HEK293 (cell line): ENCODE measurements at regions not wholly inside any gene's neighbourhood (a gene's known extent, or its start where the extent isn't known, plus 50 kb on each side); places are given as distances from the start of the nearest gene placed in this dataset.

Experiments used
- CTCF ChIA-PET: fragments of 350-600 bp; formaldehyde crosslinking; extraction: SDS; loops from one replicate; lab custom pipeline; 2021; ENCODE audit warnings: antibody characterized with exemption; lab: Yijun Ruan, JAX
- POLR2A ChIA-PET: fragments of 300-600 bp; formaldehyde crosslinking; extraction: SDS; loops from one replicate; lab custom pipeline; 2020; ENCODE audit warnings: antibody characterized with exemption, inconsistent platforms; lab: Yijun Ruan, JAX
- H3K27ac ChIP-seq: fragments of 200-500 bp; sonication (Bioruptor generic); 2 replicates; pipeline ENCODE4 v1.5.1; 2014; ENCODE audit warnings: low read depth, low read length, control low read depth, inconsistent platforms; ENCODE audit errors: extremely low read depth
- H3K36me3 ChIP-seq, 2 experiments: fragments of 200-500 bp in 1 of 2; sonication (Bioruptor generic) in 1 of 2; 1 replicate in 1 of 2; 2 replicates in 1 of 2; pipeline ENCODE4 v1.5.1; 2014 to 2017; ENCODE audit warnings: inconsistent platforms in 2 of 2, low read length in 2 of 2; ENCODE audit not compliant: control insufficient read depth in 2 of 2, insufficient read depth in 1 of 2
- H3K4me1 ChIP-seq: fragments of 200-500 bp; sonication (Bioruptor generic); 2 replicates; pipeline ENCODE4 v1.5.1; 2014; ENCODE audit warnings: mild to moderate bottlenecking, low read length, inconsistent platforms; ENCODE audit not compliant: control insufficient read depth, insufficient read depth
- H3K4me3 ChIP-seq: 2 replicates; pipeline ENCODE4 v1.5.1; 2011; ENCODE audit warnings: low read depth, mild to moderate bottlenecking, control low read depth, low read length, moderate library complexity
- H3K9me3 ChIP-seq: fragments of 200-500 bp; sonication (Bioruptor generic); 2 replicates; pipeline ENCODE4 v1.5.1; 2014; ENCODE audit warnings: low read depth, low read length, inconsistent platforms; ENCODE audit not compliant: control insufficient read depth, insufficient read depth
- GLIS2 ChIP-seq: fragments of 450-650 bp; formaldehyde crosslinking; IDR thresholded peaks from 2 replicates; pipeline ENCODE4 v1.5.1; 2016; ENCODE audit warnings: missing biosample characterization, missing genetic modification characterization
- HOXA7 ChIP-seq: sonication (generic); formaldehyde crosslinking; IDR thresholded peaks from 2 replicates; pipeline ENCODE4 v1.8.1; 2022; ENCODE audit warnings: missing genetic modification reagents, borderline replicate concordance
- PRDM10 ChIP-seq: fragments of 450-650 bp; formaldehyde crosslinking; IDR thresholded peaks from 2 replicates; pipeline ENCODE4 v1.5.1; 2016; ENCODE audit warnings: missing biosample characterization, missing genetic modification characterization
- SCRT2 ChIP-seq: fragments of 450-650 bp; formaldehyde crosslinking; IDR thresholded peaks from 2 replicates; pipeline ENCODE4 v1.5.1; 2016; ENCODE audit warnings: missing biosample characterization, missing genetic modification characterization
- ZBTB1 ChIP-seq: fragments of 450-650 bp; formaldehyde crosslinking; IDR thresholded peaks from 2 replicates; pipeline ENCODE4 v1.5.1; 2016; ENCODE audit warnings: missing biosample characterization, missing genetic modification characterization
- ZBTB17 ChIP-seq: fragments of 450-650 bp; formaldehyde crosslinking; IDR thresholded peaks from 2 replicates; pipeline ENCODE4 v1.5.1; 2016; ENCODE audit warnings: missing biosample characterization, missing genetic modification characterization
- ZNF133 ChIP-seq: fragments of 450-650 bp; formaldehyde crosslinking; IDR thresholded peaks from 2 replicates; pipeline ENCODE4 v1.5.1; 2016; ENCODE audit warnings: missing biosample characterization, missing genetic modification characterization
- ZNF146 ChIP-seq: fragments of 450-650 bp; formaldehyde crosslinking; IDR thresholded peaks from 2 replicates; pipeline ENCODE4 v1.5.1; 2016; ENCODE audit warnings: missing biosample characterization, missing genetic modification characterization
- ZNF16 ChIP-seq: fragments of 450-650 bp; formaldehyde crosslinking; IDR thresholded peaks from 2 replicates; pipeline ENCODE4 v1.5.1; 2016; ENCODE audit warnings: low read depth, missing biosample characterization, missing genetic modification characterization
- ZNF211 ChIP-seq: fragments of 450-650 bp; formaldehyde crosslinking; IDR thresholded peaks from 2 replicates; pipeline ENCODE4 v1.5.1; 2016; ENCODE audit warnings: low read depth, missing biosample characterization, missing genetic modification characterization
- ZNF248 ChIP-seq: fragments of 450-650 bp; formaldehyde crosslinking; IDR thresholded peaks from 2 replicates; pipeline ENCODE4 v1.5.1; 2017; ENCODE audit warnings: missing biosample characterization, missing genetic modification characterization
- ZNF274 ChIP-seq, 2 experiments: fragments of 200-500 bp in 1 of 2; fragments of 450-650 bp in 1 of 2; sonication (Bioruptor generic) in 1 of 2; formaldehyde crosslinking in 1 of 2; IDR thresholded peaks; 2 replicates each; pipeline versions ENCODE4 v1.5.1 to v1.6.1; 2014 to 2016; ENCODE audit warnings: borderline replicate concordance in 1 of 2, inconsistent platforms in 1 of 2, low read length in 1 of 2, missing biosample characterization in 1 of 2, missing genetic modification characterization in 1 of 2
- ZNF324 ChIP-seq: fragments of 450-650 bp; formaldehyde crosslinking; IDR thresholded peaks from 2 replicates; pipeline ENCODE4 v1.5.1; 2016; ENCODE audit warnings: missing biosample characterization, missing genetic modification characterization
- ZNF335 ChIP-seq: fragments of 450-650 bp; formaldehyde crosslinking; conservative IDR thresholded peaks from 2 replicates; pipeline ENCODE4 v1.5.1; 2016; ENCODE audit warnings: missing biosample characterization, missing genetic modification characterization
- ZNF473 ChIP-seq: fragments of 450-650 bp; formaldehyde crosslinking; IDR thresholded peaks from 2 replicates; pipeline ENCODE4 v1.5.1; 2017; ENCODE audit warnings: missing biosample characterization, missing genetic modification characterization
- ZNF501 ChIP-seq: fragments of 450-650 bp; formaldehyde crosslinking; IDR thresholded peaks from 2 replicates; pipeline ENCODE4 v1.5.1; 2016; ENCODE audit warnings: missing biosample characterization, missing genetic modification characterization
- ZNF514 ChIP-seq: fragments of 450-650 bp; formaldehyde crosslinking; IDR thresholded peaks from 2 replicates; pipeline ENCODE4 v1.5.1; 2016; ENCODE audit warnings: missing biosample characterization, missing genetic modification characterization
- ZNF544 ChIP-seq: fragments of 450-650 bp; formaldehyde crosslinking; IDR thresholded peaks from 2 replicates; pipeline ENCODE4 v1.5.0; 2017; ENCODE audit warnings: missing biosample characterization, missing genetic modification characterization
- ZNF548 ChIP-seq: fragments of 450-650 bp; formaldehyde crosslinking; IDR thresholded peaks from 2 replicates; pipeline ENCODE4 v1.5.1; 2016; ENCODE audit warnings: missing biosample characterization, missing genetic modification characterization
- ZNF621 ChIP-seq: fragments of 450-650 bp; formaldehyde crosslinking; IDR thresholded peaks from 2 replicates; pipeline ENCODE4 v1.5.1; 2017; ENCODE audit warnings: missing biosample characterization, missing genetic modification characterization
- ZNF639 ChIP-seq: fragments of 450-650 bp; formaldehyde crosslinking; IDR thresholded peaks from 2 replicates; pipeline ENCODE4 v1.5.1; 2016; ENCODE audit warnings: missing biosample characterization, missing genetic modification characterization
- ZNF747 ChIP-seq: fragments of 450-650 bp; formaldehyde crosslinking; IDR thresholded peaks from 2 replicates; pipeline ENCODE4 v1.5.1; 2016; ENCODE audit warnings: missing biosample characterization, missing genetic modification characterization
- ZNF830 ChIP-seq: fragments of 450-650 bp; IDR thresholded peaks from 2 replicates; pipeline ENCODE4 v1.5.0; 2018; ENCODE audit warnings: missing biosample characterization, missing genetic modification characterization, low read depth, mild to moderate bottlenecking, moderate library complexity
- ZSCAN18 ChIP-seq: fragments of 450-650 bp; formaldehyde crosslinking; IDR thresholded peaks from 2 replicates; pipeline ENCODE4 v1.5.1; 2016; ENCODE audit warnings: missing biosample characterization, missing genetic modification characterization
- ZSCAN23 ChIP-seq: fragments of 450-650 bp; formaldehyde crosslinking; IDR thresholded peaks from 2 replicates; pipeline ENCODE4 v1.5.1; 2016; ENCODE audit warnings: missing biosample characterization, missing genetic modification characterization
- ZSCAN5A ChIP-seq: fragments of 450-650 bp; formaldehyde crosslinking; IDR thresholded peaks from 2 replicates; pipeline ENCODE4 v1.5.1; 2016; ENCODE audit warnings: missing biosample characterization, missing genetic modification characterization

- H3K4me3 ChIP-seq: no peak overlapping the region
- H3K4me1 ChIP-seq: no peaks in the 10 kb centered on the region
- H3K36me3 ChIP-seq: no peaks in the 10 kb centered on the region
- no peak overlapping the region for H3K27ac ChIP-seq
- no peaks in the 10 kb centered on the region for H3K9me3 ChIP-seq
- CTCF ChIA-PET: no interaction called here
- POLR2A ChIA-PET: no interaction called here
- no peak for TF ChIP-seq HOXA7 (CRISPR knock-in tag)
- TF ChIP-seq ZNF639 (tag by site-specific recombination): no peak
- TF ChIP-seq ZNF335: no peak
- no peak for TF ChIP-seq ZNF133 (tag by site-specific recombination)
- no peak for TF ChIP-seq ZNF248 (tag by site-specific recombination)
- TF ChIP-seq ZNF501 (tag by site-specific recombination): no peak
- TF ChIP-seq ZNF544 (tag by site-specific recombination): no peak
- TF ChIP-seq ZNF621 (tag by site-specific recombination): no peak
- TF ChIP-seq SCRT2: no peak
- TF ChIP-seq ZSCAN5A (tag by site-specific recombination): no peak
- TF ChIP-seq PRDM10 (tag by site-specific recombination): no peak
- TF ChIP-seq ZNF274 (IDR thresholded peaks at IDR 0.05; ENCODE audit: low read length): no peak
- no peak for TF ChIP-seq ZNF274 (tag by site-specific recombination; IDR thresholded peaks at IDR 0.05; ENCODE audit: borderline replicate concordance)
- no peak for TF ChIP-seq GLIS2 (tag by site-specific recombination)
- no peak for TF ChIP-seq ZNF747 (tag by site-specific recombination)
- TF ChIP-seq, all 188 proteins: peak for 0
Measured at GRCh38 chr13:66208589-66208988, 1021.5 kb downstream of the PCDH9 start.

GRCh38 chr13:66207610-66208009, 1022.5 kb downstream of the PCDH9 start:
- Histone ChIP-seq H3K36me3 (no peaks in the 10 kb centered on the region), H3K4me1 (no peaks in the 10 kb centered on the region), H3K4me3 (no peak overlapping the region), H3K9me3 (no peaks in the 10 kb centered on the region), H3K27ac (no peak overlapping the region)
- ChIA-PET POLR2A (no interaction called here), CTCF (no interaction called here)
- TF ChIP-seq ZNF16 (tag by site-specific recombination) (no peak), ZNF548 (no peak), ZNF324 (tag by site-specific recombination) (no peak), ZNF473 (tag by site-specific recombination) (no peak), ZBTB1 (tag by site-specific recombination) (no peak), ZNF514 (no peak), ZNF544 (tag by site-specific recombination) (no peak), ZNF830 (tag by site-specific recombination) (no peak), ZBTB17 (tag by site-specific recombination) (no peak), ZNF211 (tag by site-specific recombination) (no peak), ZSCAN18 (tag by site-specific recombination) (no peak), ZSCAN23 (tag by site-specific recombination) (no peak), ZNF146 (tag by site-specific recombination) (no peak)
